Activated T-cell treated with anti-CD3 and anti-CD28 coated beads, Interleukin-2, amount 50 U/mL, for 48 hours (primary cell): ENCODE measurements at regions not wholly inside any gene's neighbourhood (a gene's known extent, or its start where the extent isn't known, plus 50 kb on each side); places are given as distances from the start of the nearest gene placed in this dataset.
"Not testable (repeated sequence)": the region's sequence is repeated elsewhere in the genome, so short reads cannot be mapped to it uniquely, and the experiment has no call there.

ENCODE experiments used
- DNase-seq, 2 experiments: peaks; one replicate each; pipeline ENCODE4 v3.0.0-alpha.2; 2020

- no peak for DNase-seq
These were observed 713.9 kb upstream of the CCDC179 start for GRCh38 chr11:23574149-23574548.

- no peak for DNase-seq
These were observed 717.0 kb upstream of the CCDC179 start for GRCh38 chr11:23577296-23577695.

- no peak for DNase-seq
These were observed 725.3 kb upstream of the CCDC179 start for GRCh38 chr11:23585416-23586104.

- no peak for DNase-seq
These were observed 725.9 kb upstream of the CCDC179 start for GRCh38 chr11:23586173-23586572.

GRCh38 chr11:23590596-23591308, 730.5 kb upstream of the CCDC179 start:
- DNase-seq, result no peak

DNA sequence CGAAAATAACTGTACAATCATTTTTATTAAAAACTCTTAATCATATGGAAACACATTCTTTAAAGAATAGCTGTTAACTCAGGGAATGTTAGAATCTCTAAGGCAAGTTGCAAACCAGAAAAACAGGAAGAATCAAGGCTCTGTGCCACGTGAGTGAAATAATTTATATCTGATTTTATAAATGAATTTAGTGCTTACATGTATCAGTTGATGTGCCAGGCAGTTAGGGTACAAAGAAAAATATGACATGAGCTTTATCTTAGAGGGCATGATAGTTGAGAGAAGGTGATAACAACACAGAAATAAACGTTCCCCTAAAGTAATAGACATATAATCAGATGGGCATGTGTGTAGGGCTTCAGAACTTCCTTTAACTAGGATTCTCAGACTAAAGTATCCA, 734.5 kb upstream of the CCDC179 start:
- DNase-seq, result no peak

- DNase-seq, result no peak
These were observed 744.7 kb upstream of the CCDC179 start for GRCh38 chr11:23604966-23605365.

- no peak for DNase-seq
These were observed 745.9 kb upstream of the CCDC179 start for GRCh38 chr11:23606191-23606590.

DNA sequence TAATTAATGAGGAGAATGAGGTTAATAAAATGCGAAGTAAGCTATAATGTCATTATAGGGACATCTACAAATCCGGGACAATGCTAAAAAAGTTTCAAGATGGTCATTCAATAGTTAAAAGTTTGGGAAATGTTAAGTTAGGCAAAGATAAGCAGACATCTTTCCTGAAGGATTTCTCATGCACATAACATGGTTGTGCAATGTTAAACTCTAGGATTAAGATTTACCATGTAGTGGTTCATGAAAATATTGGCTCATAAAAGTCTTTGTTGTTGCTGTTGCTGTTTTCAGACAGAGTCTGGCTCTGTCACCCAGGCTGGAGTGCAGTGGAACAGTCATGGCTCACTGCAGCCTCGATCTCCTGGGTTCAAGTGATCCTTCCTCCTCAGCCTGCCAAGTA, 751.5 kb upstream of the CCDC179 start:
- no peak for DNase-seq

- DNase-seq, result no peak
These were observed 760.3 kb upstream of the CCDC179 start for GRCh38 chr11:23620617-23621016.

DNA sequence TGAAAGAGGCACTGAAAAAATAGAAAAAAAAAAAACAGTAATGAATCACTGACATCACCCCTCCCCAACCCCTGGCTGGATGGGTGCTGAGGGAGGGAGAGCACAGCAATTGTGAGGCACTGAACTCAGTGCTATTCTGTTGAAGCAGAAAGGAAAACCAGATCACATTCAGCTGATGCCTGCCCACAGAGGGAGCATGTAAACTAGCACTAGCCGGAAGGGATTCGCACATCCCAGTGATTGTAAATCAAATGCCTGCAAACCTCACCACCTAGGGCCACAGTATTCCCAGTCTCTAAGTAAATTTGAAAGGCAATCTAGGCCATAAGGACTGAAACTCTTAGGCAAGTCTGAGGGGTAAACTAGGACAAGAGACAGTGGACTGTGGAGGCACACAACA, 772.0 kb upstream of the CCDC179 start:
- DNase-seq, result no peak

- DNase-seq, result no peak
These were observed 784.2 kb upstream of the CCDC179 start for GRCh38 chr11:23644443-23644842.

- DNase-seq, result not testable (repeated sequence)
These were observed 792.1 kb upstream of the CCDC179 start for GRCh38 chr11:23652336-23652735.

DNA sequence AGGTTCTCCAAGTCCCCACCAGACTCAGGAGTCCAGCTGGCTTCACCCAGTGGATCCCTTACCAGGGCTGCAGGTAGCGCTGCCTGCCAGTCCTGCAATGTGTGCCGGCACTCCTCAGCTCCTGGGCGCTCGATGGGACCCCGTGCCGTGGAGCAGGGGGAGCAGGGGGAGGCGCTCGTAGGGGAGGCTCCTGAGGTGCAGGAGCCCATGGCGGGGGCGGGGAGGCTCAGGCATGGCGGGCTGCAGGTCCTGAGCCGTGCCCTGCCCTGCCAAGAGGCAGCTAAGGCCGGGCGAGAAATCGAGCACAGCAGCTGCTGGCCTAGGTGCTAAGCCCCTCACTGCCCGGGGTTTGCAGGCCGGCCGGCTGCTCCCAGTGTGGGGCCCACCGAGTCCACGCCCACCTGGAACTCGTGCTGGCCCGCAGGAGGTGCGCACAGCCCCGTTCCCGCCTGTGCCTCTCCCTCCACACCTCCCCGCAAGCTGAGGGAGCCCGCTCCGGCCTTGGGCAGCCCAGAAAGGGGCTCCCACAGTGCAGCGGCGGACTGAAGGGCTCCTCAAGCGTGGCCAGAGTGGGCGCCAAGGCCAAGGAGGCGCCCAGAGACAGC, 792.9 kb upstream of the CCDC179 start:
- DNase-seq, result no peak

DNA sequence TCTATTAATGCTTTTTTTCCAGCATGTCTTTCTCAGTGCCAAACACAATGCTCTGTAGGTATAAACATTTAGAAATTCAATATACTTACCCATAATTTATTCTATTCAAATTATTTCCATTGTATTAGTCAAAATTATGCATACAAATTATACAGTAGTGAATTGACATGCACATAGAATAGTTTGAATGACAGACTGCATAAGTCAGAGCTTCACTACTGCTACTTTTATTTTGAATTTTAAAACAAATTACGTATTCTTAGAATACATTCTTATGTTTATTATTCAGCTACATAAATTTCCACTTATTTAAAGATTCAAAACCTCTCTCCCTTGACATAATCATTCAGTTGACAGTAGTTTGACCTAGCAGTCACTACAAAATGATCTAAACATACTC, 808.0 kb upstream of the CCDC179 start:
- no peak for DNase-seq

- DNase-seq, result no peak
These were observed 813.1 kb upstream of the CCDC179 start for GRCh38 chr11:23673366-23673765.

DNA sequence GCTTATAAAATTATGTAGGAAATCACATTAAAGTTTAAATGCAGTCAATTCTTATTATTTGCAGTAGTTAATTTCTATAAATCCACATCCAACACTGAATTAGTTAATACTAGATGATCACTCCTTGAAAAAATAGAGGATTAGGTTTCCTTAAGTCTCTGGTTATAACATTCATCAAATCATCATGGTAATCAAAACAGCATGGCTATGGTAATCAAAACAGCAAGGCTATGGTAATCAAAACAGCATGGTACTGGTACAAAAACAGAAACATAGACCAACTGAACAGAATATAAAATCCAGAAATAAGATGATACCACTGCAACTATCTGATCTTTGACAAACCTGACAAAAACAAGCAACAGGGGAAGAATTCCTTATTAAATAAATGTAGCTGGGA, 814.6 kb upstream of the CCDC179 start:
- DNase-seq, result no peak

GRCh38 chr11:23679041-23679440, 817.8 kb upstream of the LUZP2 start:
- DNase-seq, result no peak

GRCh38 chr11:23679981-23680380, 816.9 kb upstream of the LUZP2 start:
- DNase-seq, result no peak

GRCh38 chr11:23680488-23681230, 816.2 kb upstream of the LUZP2 start:
- DNase-seq, result no peak

GRCh38 chr11:23684701-23685100, 812.2 kb upstream of the LUZP2 start:
- DNase-seq, result no peak

GRCh38 chr11:23687991-23688390, 808.9 kb upstream of the LUZP2 start:
- no peak for DNase-seq

- DNase-seq, result no peak
These were observed 808.4 kb upstream of the LUZP2 start for GRCh38 chr11:23688411-23688810.

DNA sequence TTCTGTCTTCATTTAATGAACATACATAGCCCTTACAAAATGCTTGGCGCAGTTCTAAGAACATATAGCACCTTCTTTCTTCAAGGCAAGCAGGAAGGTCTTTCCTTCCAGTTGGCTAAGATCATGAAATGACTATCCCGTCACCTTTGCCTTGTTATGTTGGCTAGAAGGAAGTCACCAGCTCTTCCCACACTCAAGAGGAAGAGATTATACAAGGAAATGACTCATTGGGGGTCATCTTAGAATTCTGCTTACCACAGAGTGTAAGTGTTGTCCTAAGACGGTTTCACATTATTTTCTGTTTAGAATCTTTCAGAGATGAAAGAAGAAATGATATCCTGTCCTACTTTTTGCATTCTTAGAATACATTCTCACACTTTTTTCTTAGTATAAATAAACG, 808.0 kb upstream of the LUZP2 start:
- no peak for DNase-seq
